ENCODE measurements at regions not wholly inside any gene's neighbourhood (a gene's known extent, or its start where the extent isn't known, plus 50 kb on each side); places are given as distances from the start of the nearest gene placed in this dataset.

DNA sequence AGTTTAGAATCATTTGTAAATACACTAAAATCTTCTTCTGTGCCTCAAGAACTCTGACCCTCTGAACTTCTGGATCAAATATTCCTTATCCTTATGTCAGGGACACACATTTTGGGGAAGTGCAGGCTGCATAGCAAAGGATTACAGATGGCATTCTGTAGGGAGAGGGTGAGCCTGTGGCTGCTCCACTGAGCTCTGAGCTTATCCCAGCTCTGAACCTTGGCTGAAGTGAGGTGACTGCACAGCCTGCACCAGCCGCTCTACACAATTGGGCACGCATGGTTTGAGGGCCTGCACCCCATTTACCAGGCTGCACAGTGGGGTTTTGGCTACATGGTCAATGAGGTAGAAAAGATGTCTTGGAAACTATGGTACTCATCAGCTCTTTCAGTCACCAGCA lies 251.6 kb downstream of the GALR1 start:
- FAIRE-seq, result no peak
- no peak for DNase-seq (ENCODE audit: insufficient read length, low spot score)

DNA sequence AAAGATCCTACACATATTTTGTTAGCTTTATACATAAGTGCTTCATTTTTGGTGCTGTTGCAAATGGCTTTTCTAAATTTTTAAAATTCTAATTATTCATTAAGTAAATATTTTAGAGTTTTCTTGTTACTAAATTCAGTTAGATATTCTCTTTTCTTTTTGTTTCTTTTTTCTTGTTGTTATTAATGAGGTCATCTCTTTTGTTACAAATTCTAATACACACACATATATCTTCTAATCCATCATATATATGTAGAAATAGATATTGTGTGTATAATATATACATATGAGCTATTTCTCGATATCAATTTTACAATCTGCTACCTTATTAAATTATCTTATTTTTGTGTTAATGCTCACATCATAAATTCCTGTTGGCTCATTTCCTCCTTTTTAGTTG lies 255.9 kb downstream of the GALR1 start:
- FAIRE-seq, result no peak
- no peak for DNase-seq (ENCODE audit: insufficient read length, low spot score)

DNA sequence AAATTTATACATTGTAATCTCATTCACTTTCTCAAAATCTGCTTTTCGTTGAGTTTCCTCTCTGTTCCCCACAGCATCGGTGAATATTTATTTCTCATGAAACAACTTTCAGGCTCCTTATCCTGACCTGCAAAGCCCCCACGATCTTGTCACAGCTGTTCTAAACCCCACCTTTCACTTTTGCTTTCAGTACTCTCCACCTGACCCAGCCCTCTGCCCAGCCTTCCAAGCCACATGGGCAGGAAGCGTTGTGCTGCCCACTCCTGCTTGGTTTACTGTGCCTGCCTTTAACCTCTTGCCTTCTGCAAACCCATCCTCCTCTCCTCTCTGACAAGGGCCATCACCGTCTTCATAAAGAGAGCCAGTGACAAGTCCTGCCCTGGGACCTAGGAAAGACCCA lies 262.5 kb downstream of the GALR1 start:
- DNase-seq (ENCODE audit: insufficient read length, low spot score) (no peak), FAIRE-seq (no peak)

DNA sequence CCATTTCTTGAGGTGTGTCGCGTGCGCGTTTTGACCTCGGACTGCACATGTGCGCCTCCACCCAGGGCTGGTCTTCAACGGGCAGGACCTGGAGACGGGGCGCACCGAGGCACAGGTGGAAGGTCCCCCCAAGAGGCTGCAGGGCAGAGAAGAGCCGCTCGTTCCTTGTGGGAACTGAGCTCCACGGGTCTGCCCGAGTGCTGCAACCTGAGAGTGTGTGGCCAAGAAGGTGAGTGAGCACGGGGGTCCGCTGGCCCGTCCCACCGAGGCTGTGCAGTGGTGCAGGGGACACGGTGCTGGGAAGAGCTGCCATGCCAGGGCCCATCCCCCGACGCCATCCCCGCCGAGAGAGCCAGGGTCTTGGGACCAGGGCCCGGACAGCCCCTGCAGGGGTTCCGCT lies 268.3 kb downstream of the GALR1 start:
- FAIRE-seq, result no peak
- no peak for DNase-seq (ENCODE audit: insufficient read length, low spot score)

DNA sequence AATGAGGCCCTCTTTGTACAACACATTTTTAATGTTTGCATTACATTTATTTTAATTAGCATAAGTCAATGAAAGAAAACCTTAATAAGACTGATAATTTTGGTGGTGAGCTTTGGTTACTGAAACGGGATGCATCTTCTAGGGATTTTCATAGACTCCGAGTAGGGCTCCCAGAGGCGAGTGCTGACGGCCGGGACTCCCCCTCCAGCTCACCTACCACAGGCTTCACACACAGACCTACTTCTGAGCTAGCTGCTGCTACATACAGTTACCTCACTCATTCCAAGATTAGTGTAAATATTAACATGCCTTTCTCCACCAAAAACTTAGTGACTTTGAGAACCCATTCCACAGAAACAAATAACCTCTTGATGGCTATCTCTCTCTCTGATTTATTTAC lies 271.1 kb downstream of the GALR1 start:
- FAIRE-seq (no peak), DNase-seq (ENCODE audit: insufficient read length, low spot score) (no peak)

DNA sequence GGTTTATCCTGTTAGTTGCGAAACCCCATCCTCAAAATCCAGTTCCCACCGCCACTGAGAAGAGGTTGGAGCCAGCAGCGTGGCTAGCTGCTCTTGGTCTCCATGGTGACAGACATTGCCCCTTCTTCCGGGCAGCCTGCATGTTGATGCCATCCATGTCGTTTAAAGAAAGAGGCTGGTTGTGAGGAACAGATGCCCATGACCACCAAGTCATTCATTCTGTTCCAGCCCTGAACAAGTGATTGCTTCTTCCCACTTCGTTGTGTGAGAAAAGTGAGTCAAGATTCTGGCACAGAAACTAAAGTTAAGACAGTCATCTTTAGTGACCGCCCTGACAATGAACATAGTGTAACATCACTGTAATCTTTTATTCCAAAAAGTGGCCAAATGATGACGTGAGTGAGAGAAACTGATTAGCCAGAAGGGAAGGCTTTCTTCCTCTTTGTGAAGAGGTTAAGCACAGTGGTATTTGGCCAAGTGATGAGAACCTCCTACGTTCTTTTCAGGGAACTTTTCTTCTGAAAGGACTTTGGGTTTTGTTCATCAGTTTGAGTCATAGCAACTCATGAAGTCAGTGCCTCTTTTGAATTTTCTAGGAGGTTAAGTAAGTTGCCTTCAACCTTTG lies 272.5 kb downstream of the GALR1 start:
- no peak for FAIRE-seq
- no peak for DNase-seq (ENCODE audit: insufficient read length, low spot score)

DNA sequence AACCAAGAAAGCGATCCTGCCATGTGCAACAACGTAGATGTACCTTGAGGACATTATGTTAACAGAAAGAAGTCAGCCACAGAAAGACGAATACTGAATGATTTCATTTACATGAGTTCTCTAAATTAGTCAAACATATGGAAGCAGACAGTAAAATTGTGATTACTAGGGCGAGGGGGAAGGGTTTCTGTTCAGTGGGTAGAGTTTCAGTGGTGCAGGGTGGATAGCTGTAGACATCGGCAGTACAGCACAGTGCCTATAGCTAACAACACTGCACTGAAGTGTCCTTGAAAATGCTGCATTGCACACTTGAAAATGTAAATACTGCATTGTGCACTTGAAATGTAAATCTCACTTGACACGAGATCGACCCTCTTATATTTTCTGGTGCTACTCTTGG lies 275.3 kb downstream of the GALR1 start:
- FAIRE-seq, result no peak
- DNase-seq (ENCODE audit: insufficient read length, low spot score), result no peak

DNA sequence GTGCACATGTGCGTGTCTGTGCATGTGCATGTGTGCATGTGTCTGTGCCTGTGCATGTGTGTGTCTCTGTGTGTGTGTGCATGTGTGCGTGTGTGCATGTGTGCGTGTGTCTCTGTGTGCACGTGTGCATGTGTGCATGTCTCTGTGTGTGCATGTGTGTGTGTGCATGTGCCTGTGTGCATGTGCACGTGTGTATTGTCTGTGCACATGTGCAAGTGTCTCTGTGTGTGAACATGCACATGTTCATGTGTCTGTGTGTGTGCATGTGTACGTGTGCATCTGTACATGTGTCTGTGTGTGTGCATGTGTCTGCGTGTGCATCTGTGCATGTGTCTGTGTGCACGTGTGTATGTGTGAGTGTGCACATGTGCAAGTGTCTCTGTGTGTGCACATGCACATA lies 277.3 kb downstream of the GALR1 start:
- DNase-seq (ENCODE audit: insufficient read length, low spot score) (no peak), FAIRE-seq (peak; percentile 42)

DNA sequence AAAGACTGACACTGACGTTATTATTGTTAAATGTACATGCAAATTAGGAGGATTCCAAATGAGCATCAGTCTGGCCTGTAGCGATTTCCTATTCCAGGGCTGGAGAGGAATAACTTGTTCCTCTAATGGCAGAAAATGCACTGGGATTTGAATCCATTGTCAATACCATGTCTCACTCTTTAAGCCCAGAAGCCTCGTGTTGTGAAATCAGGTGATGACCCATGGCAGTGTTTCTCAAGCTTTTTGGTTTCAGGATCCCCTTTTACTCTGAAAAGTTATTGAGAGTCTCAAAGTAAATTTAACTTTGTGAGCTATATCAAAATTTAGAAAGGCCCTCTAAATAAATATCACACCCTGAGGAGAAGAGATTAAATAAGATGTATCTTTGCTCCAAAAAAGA lies 279.2 kb downstream of the GALR1 start:
- DNase-seq (ENCODE audit: insufficient read length, low spot score) (no peak), FAIRE-seq (no peak)

DNA sequence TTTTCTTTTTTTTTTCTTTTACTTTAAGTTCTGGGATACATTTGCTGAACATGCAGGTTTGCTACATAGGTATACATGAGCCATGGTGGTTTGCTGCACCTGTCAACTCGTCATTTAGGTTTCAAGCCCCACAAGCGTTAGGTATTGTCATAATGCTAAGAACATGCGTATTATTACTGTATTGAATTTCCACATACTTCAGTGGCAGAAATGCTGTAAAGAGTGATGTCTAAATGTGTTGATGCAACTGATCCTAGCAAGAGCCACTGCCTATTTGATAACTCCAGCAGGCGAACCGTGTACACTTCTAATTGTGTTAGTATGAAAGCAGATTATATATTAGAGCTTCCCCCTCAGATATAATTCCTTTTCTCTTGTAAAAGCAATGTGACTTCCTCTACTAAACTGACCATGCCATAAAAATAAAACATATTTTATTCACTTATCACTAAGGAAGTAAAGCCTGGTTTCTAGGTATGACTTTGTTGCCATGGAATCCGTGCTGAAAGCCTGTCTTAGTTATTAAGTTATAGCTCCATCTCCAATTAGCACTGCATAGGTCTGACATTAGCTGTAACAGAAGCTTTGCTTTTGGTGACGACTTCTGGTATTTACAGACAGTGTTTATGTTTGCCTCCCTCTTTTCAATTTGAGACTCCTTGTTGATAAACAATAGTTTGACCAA lies 280.0 kb downstream of the GALR1 start:
- DNase-seq (ENCODE audit: insufficient read length, low spot score) (no peak), FAIRE-seq (no peak)

DNA sequence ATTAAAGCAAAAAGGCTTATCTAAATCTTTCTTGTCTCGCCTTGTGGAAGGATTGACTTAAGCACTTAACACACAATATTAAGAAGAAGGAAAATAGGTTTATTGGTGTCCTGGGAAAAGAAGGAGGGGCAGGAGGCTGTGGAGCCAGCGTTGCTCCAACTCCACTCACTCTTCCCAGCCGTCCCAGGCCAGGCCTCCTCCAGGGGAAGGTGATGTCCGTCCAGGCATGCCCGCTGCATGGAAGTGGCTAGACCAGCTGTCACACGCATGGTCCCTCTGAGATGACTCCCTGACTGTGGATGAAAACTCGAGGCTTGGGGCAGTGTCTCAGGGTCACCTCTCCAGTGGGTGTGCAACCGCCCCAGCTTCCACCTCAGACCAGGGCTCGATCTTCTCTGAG lies 281.1 kb downstream of the GALR1 start:
- no peak for FAIRE-seq
- no peak for DNase-seq (ENCODE audit: insufficient read length, low spot score)

DNA sequence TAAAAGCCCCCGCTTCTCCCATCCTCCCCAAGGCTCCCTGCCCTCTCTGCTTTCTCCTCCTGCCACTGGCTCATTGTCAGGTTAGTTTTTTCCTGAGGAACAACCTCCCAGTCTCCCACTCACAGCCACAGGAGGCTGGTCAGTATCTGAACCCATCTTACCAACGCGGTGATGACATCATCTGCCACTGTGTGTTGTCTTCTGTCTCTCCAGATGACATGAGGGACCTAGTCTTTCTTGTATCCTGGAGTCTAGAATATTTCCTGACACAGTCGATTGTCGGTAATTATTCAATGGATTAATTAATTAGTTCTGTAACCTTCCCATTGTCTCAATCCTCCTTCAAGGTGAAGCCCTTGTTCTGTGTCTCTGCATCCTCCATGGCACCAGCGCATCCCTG lies 290.2 kb downstream of the GALR1 start:
- FAIRE-seq (no peak), DNase-seq (ENCODE audit: insufficient read length, low spot score) (no peak)

DNA sequence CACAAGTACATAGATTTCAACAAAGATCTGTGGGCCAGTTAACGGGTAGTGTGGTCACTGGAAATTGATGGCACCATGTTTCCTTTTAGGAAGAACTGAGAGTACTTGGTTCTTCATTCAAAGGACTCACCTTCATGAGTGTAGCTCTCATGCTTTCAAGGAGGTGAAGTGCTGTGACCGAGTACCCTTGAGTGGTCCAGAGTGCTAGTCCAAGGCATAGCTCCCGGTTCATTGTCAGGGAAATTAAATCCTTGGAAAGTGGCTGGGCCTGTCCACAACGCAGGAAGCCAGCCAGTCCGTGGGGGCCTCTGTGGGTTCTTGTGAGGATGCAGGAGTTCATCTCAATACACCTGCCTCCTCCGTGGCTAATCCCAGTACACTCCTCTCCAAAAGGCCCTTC lies 295.1 kb downstream of the GALR1 start:
- FAIRE-seq, result no peak

DNA sequence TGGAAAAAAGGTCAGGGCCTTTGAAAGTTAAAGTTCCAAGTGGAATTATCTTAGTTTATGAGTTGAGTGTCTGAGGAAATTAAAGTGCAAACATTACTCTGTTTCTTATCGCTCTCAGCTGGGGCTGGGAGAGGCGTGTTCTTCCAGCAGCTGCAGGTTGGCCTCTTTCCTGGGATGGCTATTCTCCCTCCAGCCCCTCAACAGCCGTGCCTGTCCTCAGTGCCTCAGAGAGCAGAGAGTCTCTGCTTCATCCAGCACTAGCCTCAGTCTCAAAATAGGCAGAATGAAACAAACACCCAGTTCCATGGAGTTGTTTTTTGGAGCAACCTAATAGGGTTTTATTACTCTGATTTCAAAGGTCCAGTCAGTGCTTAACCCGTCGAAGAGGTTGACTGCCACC lies 298.1 kb downstream of the GALR1 start:
- DNase-seq (ENCODE audit: insufficient read length, low spot score) (no peak), FAIRE-seq (no peak)

More for the DNA sequence above, 295.1 kb downstream of the GALR1 start:
- DNase-seq (ENCODE audit: insufficient read length, low spot score), result no peak

DNA sequence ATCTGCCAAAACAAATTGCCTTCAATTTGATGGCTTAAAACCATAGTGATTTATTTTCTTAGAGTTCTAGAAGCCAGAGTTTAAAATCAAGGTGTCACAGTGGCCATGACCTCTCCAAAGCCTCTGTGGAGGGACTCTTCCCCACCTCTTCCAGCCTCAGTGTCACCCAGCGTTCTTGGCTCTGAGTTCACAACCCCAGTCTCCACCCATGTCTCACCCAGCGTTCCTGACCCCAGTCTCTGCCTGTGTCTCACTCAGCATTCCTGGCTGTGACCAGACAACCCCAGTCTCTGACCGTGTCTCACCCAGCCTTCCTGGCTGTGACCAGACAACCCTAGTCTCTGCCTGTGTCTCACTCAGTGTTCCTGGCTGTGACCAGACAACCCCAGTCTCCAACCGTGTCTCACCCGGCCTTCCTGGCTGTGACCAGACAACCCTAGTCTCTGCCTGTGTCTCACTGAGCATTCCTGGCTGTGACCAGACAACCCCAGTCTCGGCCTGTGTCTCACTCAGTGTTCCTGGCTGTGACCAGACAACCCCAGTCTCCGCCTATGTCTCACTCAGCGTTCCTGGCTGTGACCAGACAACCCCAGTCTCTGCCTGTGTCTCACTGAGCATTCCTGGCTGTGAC lies 299.3 kb downstream of the GALR1 start:
- no peak for DNase-seq (ENCODE audit: insufficient read length, low spot score)
- no peak for FAIRE-seq

DNA sequence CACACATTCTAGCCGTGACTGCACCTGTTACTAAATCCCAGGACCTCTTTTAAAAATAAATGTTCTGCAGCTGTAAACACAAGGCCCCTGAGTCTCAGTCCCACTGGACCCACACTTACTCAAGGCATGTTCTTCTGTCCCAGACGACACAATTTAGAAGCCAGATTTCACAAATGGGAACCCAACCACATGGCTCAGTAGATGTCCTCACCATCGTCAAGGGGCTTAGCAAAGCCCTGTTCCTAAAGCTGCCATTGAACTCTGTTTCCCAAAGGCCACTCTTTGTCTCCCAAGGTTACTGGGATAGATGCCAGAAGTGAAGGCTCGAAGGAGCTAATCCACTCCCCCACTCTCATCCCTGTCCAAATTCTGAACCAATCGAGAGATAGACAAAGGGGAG lies 301.0 kb downstream of the GALR1 start:
- no peak for DNase-seq (ENCODE audit: insufficient read length, low spot score)
- no peak for FAIRE-seq

DNA sequence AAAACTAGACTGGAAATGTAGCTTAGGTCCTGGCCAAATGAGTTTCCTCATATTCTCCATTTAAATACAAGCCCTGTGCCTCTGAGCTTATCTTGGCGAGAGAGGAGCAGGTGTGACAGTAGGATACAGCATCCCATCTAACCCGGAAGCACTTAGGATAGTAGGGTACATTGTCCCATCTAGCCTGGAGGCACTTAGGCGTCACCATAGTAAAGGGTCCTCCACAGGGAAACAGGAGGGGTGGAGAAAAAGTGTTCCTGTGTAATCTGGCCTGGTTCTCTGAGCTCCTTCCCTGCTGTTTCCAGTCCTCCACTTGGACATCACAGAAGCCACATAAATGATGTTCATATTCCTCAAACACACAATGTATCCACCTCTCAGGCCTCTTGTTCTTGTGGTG lies 301.4 kb downstream of the GALR1 start:
- FAIRE-seq, result no peak

DNA sequence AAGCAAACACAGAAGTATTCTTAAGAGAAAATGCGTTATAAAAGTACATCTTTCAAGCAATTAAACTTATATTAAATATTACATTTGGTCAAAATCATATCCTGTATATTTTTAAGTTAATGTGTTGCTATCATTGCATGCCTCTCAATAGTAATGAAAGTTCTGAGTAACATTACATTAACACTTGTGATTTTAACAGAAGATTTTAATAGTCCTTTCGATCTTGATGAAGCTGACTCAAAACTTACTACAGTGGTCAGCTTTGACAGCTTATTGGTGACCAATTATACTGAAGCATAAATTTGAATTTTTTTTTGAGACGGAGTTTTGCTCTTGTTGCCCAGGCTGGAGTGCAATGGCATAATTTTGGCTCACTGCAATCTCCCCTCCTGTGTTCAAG lies 303.3 kb downstream of the GALR1 start:
- DNase-seq (ENCODE audit: insufficient read length, low spot score) (no peak), FAIRE-seq (no peak)

More for the DNA sequence above, 301.4 kb downstream of the GALR1 start:
- no peak for DNase-seq (ENCODE audit: insufficient read length, low spot score)

DNA sequence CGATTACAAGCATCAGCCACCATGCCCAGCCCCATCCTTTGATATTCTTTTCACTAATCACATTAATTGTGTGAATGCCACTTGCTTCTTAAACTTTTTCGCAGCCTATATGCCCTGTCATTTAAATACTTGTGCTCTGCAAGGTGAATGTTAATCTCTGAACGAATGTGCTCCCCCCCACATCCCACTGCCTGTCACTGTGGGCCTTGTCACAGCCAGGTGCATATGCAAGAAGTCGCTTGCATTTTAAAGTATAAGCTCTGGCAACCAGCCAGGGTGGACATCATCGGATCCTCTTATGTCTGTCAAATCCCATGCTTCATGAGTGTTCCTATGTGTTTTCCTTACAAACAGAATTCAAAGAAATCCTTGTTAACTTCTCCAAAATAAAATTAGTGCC lies 304.4 kb downstream of the GALR1 start:
- no peak for FAIRE-seq
- no peak for DNase-seq (ENCODE audit: insufficient read length, low spot score)

DNA sequence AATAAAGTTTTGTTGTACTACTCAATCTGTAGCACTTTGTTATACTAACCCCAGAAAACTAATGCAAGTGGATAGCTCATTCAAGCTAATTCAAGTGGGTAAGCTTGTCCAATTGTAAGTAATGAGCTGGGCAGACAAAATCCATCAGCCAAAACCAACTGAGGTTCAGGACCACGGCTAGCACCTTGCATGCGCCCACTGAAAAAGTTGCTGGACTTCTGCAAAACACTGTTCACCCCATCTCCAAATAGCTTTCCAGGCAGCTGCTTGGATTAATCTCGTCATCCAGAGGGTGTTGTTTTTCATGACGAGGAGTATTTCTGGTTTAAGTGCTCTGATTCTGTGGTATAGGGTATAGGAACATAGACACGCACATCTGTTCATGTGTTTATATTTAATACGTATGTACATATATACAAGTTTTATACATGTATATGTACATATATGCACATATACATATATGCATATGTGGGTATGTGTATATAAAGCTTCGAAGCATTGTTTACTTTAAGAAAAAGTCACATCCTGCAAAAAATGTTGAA lies 307.5 kb downstream of the GALR1 start:
- FAIRE-seq (no peak), DNase-seq (ENCODE audit: insufficient read length, low spot score) (no peak)

DNA sequence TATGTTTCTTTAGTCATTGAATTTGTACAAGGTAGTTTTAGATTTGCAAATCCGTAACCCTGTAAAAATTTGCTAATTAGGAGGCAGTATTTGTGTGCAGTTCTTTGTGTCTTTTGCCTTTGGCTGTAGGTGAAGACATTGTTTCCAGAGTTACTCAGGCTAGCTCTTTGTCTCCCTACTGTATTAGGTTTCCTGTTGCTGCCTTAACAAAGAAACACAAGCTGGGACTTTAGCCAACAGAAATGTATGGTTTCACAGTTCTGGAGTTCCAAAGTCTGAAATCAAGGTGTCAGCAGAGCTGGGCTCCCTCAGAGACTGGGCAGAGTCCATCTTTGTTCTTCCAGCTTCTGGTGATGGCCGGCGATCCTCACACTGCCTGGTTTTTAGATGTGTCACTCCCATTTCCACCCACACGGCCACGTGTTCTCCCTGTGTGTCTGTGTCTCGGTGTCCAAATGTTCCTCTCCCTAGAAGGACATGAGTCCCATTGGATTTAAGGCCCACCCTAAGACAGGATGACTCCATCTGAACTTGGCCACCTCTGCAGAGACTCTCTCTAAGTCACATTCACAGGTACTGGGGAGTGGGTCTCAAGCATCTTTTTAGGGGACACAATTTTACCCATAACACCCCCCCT lies 309.7 kb downstream of the GALR1 start:
- FAIRE-seq (no peak), DNase-seq (ENCODE audit: insufficient read length, low spot score) (no peak)

Measured in HTR-8/SVneo (cell line).